SH-SY5Y (cell line): ENCODE measurements at regions not wholly inside any gene's neighbourhood (a gene's known extent, or its start where the extent isn't known, plus 50 kb on each side); places are given as distances from the start of the nearest gene placed in this dataset.

ENCODE experiments used
- GATA2 ChIP-seq: IDR thresholded peaks from 2 replicates; pipeline ENCODE4 v1.6.1; 2011; ENCODE audit warnings: mild to moderate bottlenecking, low read depth, low read length
- GATA3 ChIP-seq: IDR thresholded peaks from 2 replicates; pipeline ENCODE4 v1.6.1; 2011; ENCODE audit warnings: low read depth, mild to moderate bottlenecking, low read length, moderate library complexity

- TF ChIP-seq GATA2 (no peak), GATA3 (no peak)
Observed at GRCh38 chr2:8346706-8347430, 335.0 kb upstream of the ID2 start.

GRCh38 chr2:8352296-8352695, 329.6 kb upstream of the ID2 start:
- no peak for TF ChIP-seq GATA3
- no peak for TF ChIP-seq GATA2

GRCh38 chr2:8352989-8353388, 328.9 kb upstream of the ID2 start:
- TF ChIP-seq GATA2, result no peak
- TF ChIP-seq GATA3, result no peak

- TF ChIP-seq GATA2 (no peak), GATA3 (no peak)
Observed at GRCh38 chr2:8355102-8355859, 326.6 kb upstream of the ID2 start.

- TF ChIP-seq GATA3 (no peak), GATA2 (no peak)
Observed at GRCh38 chr2:8357738-8358518, 323.9 kb upstream of the ID2 start.

- no peak for TF ChIP-seq GATA3
- TF ChIP-seq GATA2, result no peak
Observed at GRCh38 chr2:8361930-8362329, 319.9 kb upstream of the ID2 start.

GRCh38 chr2:8363161-8363560, 318.7 kb upstream of the ID2 start:
- TF ChIP-seq GATA3 (no peak), GATA2 (no peak)

GRCh38 chr2:8364668-8365067, 317.2 kb upstream of the ID2 start:
- TF ChIP-seq GATA2 (no peak), GATA3 (no peak)

GRCh38 chr2:8365331-8365910, 316.4 kb upstream of the ID2 start:
- no peak for TF ChIP-seq GATA2
- no peak for TF ChIP-seq GATA3

- TF ChIP-seq GATA3, result no peak
- no peak for TF ChIP-seq GATA2
Observed at GRCh38 chr2:8367833-8368232, 314.0 kb upstream of the ID2 start.

- TF ChIP-seq GATA2, result no peak
- TF ChIP-seq GATA3, result no peak
Observed at GRCh38 chr2:8368463-8368862, 313.4 kb upstream of the ID2 start.

GRCh38 chr2:8369522-8369921, 312.3 kb upstream of the ID2 start:
- TF ChIP-seq GATA3, result no peak
- TF ChIP-seq GATA2, result no peak

GRCh38 chr2:8370258-8370802, 311.5 kb upstream of the ID2 start:
- no peak for TF ChIP-seq GATA2
- no peak for TF ChIP-seq GATA3

GRCh38 chr2:8371653-8372052, 310.2 kb upstream of the ID2 start:
- TF ChIP-seq GATA3, result no peak
